VCaP (cell line): ENCODE measurements at regions not wholly inside any gene's neighbourhood (a gene's known extent, or its start where the extent isn't known, plus 50 kb on each side); places are given as distances from the start of the nearest gene placed in this dataset.

Experiments used
- H3K27ac ChIP-seq: fragments of 450-650 bp; 2 replicates; pipeline ENCODE4 v1.5.1; 2017
- TF ChIP-seq, protein P1 (sequence below): fragments of 450-650 bp; conservative IDR thresholded peaks from 2 replicates; pipeline ENCODE4 v1.5.1; 2017; ENCODE audit warnings: mild to moderate bottlenecking, moderate library complexity

DNA sequence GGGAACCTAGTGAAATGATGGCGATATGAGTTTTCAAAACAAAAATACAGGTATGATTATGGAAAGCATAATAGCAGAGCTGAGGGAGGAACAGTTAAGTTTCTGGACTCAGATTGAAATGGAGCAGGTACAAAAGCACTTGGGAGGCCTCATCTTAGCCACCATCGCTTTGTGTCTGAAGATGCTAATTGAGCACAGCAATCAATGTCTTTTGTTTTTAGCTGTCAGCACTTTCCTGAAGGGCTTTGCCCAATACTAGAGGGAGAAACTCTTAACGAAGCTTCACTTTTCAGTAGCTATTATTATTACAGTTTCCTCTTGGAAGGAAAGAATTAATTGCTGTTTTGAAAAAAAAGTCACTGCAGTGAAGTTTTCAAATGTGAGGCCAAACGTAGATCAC is 348.7 kb downstream of the RWDD3 start:
- TF ChIP-seq, protein P1, sequence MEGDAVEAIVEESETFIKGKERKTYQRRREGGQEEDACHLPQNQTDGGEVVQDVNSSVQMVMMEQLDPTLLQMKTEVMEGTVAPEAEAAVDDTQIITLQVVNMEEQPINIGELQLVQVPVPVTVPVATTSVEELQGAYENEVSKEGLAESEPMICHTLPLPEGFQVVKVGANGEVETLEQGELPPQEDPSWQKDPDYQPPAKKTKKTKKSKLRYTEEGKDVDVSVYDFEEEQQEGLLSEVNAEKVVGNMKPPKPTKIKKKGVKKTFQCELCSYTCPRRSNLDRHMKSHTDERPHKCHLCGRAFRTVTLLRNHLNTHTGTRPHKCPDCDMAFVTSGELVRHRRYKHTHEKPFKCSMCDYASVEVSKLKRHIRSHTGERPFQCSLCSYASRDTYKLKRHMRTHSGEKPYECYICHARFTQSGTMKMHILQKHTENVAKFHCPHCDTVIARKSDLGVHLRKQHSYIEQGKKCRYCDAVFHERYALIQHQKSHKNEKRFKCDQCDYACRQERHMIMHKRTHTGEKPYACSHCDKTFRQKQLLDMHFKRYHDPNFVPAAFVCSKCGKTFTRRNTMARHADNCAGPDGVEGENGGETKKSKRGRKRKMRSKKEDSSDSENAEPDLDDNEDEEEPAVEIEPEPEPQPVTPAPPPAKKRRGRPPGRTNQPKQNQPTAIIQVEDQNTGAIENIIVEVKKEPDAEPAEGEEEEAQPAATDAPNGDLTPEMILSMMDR = no peak
- no peak overlapping the region for H3K27ac ChIP-seq

DNA sequence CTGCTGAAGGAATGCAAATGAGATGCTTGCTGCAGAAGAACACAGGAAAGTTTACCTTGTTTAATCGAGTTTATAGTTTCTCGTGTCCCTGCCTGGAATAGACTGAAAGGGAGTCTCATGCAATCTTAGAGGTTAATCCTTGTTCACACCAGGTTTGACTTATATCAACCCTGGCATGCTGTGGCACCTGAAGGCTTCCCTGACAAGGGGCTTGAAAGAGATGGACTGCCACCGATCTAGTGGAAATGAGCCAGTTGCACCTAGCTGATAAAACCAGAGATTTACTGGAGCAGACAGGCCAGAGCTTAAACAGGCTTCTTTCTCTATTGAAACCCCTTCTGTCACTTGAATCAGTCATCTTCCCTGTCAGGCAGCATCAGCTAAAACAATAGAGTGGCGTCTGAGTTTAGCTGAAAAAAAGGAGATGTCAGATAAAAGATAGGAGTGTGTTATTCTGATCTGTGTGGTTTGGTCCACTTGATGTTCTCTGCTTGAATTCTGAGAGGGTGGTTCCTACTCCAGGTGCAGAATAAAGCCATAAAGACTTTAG is 349.7 kb downstream of the RWDD3 start:
- H3K27ac ChIP-seq = no peak overlapping the region
- TF ChIP-seq, protein P1 = no peak

DNA sequence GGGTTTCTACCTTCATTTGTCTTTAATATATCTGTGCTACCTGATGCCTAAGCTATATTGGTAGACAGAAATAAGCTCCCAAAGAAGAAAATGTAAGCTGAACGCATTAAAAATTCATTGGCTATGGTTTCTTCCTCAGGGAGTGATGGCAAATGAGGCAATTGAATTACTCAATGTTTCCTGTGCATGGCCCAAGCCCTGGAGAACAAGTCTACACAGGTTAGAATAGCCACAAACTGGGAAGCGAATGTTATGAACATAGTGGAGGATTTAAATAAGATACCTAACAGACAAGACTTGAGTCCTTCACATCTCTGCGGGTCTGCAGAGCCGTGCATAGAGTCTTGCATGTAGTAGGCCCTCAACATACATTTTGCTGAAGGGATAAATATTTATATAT is 350.3 kb downstream of the RWDD3 start:
- no peak overlapping the region for H3K27ac ChIP-seq
- TF ChIP-seq, protein P1 = no peak

DNA sequence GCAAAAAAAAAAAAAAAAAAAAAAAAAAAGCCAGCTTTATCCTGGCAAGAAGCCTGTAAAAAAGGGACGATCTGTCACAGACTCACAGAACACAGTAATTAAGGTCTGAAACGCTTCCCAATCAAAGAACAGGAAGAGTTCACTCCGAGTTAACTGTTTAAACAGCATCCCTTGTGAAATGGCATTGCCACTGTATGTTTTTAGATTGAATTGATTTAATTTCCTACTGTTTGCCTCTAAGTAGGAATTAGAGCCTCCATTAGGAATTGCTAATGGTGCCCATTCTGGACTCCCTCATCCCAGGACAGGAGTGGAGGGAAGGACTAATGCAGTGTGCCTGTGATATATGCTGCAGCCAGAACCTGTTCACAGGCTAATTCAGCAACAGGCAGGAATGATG is 370.8 kb downstream of the RWDD3 start:
- no peak overlapping the region for H3K27ac ChIP-seq
- TF ChIP-seq, protein P1 = no peak

DNA sequence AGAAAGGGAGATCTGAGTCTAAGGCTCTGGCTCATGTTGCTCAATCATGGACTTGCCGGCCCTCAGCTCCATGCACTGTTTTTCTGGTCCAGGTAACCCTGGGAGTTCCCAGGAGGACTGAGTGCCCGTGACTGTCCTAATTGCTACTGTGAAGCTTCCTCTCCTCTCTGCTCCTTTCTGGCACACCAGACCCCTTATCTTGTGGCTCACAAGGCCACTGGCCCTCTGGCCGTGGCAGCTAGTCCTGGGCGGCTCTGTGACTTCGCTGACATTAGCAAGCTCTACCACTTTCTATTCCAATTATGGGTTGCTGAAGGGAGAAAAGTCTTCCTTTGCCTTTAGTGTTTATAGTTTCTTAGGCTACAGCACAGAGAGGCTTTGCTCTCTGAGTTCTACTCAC is 380.2 kb downstream of the RWDD3 start:
- no peak overlapping the region for H3K27ac ChIP-seq
- TF ChIP-seq, protein P1 = no peak

DNA sequence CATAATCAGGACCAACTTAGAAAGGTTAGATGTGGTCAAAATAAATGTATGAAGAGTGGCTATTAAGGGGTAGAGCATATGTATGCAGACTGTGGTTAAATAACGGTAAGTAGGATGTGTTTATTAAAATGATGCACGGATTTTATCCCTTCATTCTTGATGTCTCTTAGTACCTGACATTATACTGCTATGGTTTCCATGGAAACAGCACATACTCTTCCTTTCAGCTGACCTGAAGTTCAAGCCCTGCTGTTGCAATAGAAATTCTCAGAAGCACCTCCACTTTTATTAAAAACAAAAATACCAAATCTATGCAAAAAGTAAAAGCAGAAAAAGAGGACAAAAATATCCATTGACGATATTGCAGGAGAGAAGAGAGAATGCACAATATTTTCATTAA is 381.4 kb downstream of the RWDD3 start:
- H3K27ac ChIP-seq = no peak overlapping the region
- TF ChIP-seq, protein P1 = no peak

DNA sequence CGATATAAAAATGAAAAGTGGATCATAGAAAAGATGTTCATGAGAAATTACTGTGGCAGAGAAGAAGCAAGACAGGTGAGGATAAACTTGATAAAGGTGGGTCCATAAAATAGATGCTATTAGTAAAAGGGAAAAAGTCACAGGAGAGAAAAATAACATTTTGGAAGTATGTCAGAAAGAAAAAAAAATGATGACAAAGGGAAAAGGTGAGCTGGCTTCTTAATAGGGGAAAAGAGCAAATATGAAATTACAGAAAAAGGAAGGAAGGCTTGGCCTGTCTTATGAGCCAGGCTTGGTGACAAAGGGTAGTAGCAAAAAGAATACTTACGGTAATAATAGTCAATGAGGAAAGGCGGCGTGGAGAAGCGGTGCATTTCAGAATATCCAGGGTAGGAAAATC is 386.1 kb downstream of the RWDD3 start:
- TF ChIP-seq, protein P1 = no peak
- H3K27ac ChIP-seq = no peak overlapping the region
